Prostate gland (tissue), 2 donors: ENCODE measurements at regions not wholly inside any gene's neighbourhood (a gene's known extent, or its start where the extent isn't known, plus 50 kb on each side); places are given as distances from the start of the nearest gene placed in this dataset.

Source experiments
- POLR2A ChIP-seq: fragments of 450-650 bp; IDR thresholded peaks from one replicate; pipeline ENCODE4 v1.6.1; 2016; ENCODE audit warnings: antibody characterized with exemption, mild to moderate bottlenecking
- TF ChIP-seq, protein P1 (sequence below), 4 experiments: fragments of 200-600 bp in 2 of 4; fragments of 450-650 bp in 2 of 4; sonication (generic) in 2 of 4; IDR thresholded peaks; 1 replicate in 3 of 4; 2 replicates in 1 of 4; pipeline ENCODE4 v1.5.1; 2016 to 2019; ENCODE audit warnings: antibody characterized with exemption in 4 of 4, mild to moderate bottlenecking in 2 of 4, moderate library complexity in 2 of 4

DNA sequence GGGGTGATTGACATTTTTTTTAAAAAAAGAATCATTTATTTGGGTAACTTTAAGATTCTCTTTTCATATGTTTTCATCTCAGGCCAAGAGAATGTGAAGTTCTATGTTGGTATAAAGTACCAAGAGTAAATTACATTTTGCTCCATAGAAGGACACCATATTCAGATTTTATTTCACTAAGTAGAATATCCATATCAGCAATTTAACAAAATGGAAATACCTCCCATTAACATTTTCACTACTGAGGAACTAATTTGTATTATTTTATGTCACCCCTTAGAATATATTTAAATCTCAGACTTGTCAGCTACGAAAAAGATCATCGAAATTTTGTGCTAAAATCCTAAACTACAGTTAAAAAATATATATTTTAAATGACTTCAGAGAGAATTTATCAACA is 274.3 kb downstream of the SEMA3D start:
- no peak for TF ChIP-seq POLR2A
- TF ChIP-seq, protein P1, sequence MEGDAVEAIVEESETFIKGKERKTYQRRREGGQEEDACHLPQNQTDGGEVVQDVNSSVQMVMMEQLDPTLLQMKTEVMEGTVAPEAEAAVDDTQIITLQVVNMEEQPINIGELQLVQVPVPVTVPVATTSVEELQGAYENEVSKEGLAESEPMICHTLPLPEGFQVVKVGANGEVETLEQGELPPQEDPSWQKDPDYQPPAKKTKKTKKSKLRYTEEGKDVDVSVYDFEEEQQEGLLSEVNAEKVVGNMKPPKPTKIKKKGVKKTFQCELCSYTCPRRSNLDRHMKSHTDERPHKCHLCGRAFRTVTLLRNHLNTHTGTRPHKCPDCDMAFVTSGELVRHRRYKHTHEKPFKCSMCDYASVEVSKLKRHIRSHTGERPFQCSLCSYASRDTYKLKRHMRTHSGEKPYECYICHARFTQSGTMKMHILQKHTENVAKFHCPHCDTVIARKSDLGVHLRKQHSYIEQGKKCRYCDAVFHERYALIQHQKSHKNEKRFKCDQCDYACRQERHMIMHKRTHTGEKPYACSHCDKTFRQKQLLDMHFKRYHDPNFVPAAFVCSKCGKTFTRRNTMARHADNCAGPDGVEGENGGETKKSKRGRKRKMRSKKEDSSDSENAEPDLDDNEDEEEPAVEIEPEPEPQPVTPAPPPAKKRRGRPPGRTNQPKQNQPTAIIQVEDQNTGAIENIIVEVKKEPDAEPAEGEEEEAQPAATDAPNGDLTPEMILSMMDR (IDR thresholded peaks at IDR 0.05): no peak
